Spleen (tissue), 11 donors: ENCODE measurements at regions not wholly inside any gene's neighbourhood (a gene's known extent, or its start where the extent isn't known, plus 50 kb on each side); places are given as distances from the start of the nearest gene placed in this dataset.

Experiments
- DNase-seq: peaks from one replicate; pipeline ENCODE4 v3.0.0-alpha.2; 2020
- H3K27ac ChIP-seq, 8 donors: fragments of 200-600 bp; sonication (generic) in 7 of 8; 1 replicate in 4 of 8; 2 replicates in 4 of 8; pipeline versions ENCODE4 v1.5.0 to v1.8.0; 2016 to 2021; ENCODE audit warnings: inconsistent platforms in 4 of 8, mild to moderate bottlenecking in 4 of 8, moderate library complexity in 1 of 8
- H3K27me3 ChIP-seq, 7 donors: fragments of 200-600 bp; sonication (generic) in 6 of 7; replicated peaks in 1 of 7; 1 replicate in 4 of 7; 2 replicates in 3 of 7; pipeline versions ENCODE4 v1.5.0 to v1.8.0; 2016 to 2021; ENCODE audit warnings: inconsistent platforms in 3 of 7, mild to moderate bottlenecking in 1 of 7
- H3K36me3 ChIP-seq, 6 donors: fragments of 200-600 bp; sonication (generic) in 5 of 6; 1 replicate in 4 of 6; 2 replicates in 2 of 6; pipeline versions ENCODE4 v1.5.0 to v1.8.0; 2016 to 2021; ENCODE audit warnings: inconsistent platforms in 2 of 6
- H3K4me1 ChIP-seq, 6 donors: fragments of 200-600 bp; sonication (generic) in 5 of 6; 1 replicate in 3 of 6; 2 replicates in 3 of 6; pipeline versions ENCODE4 v1.5.0 to v1.8.0; 2016 to 2021; ENCODE audit warnings: inconsistent platforms in 3 of 6
- H3K4me3 ChIP-seq, 8 donors: fragments of 200-600 bp; sonication (generic) in 7 of 8; 1 replicate in 4 of 8; 2 replicates in 4 of 8; pipeline versions ENCODE4 v1.5.0 to v1.8.0; 2016 to 2021; ENCODE audit warnings: inconsistent platforms in 4 of 8, mild to moderate bottlenecking in 4 of 8, moderate library complexity in 2 of 8
- H3K9me3 ChIP-seq, 8 donors: fragments of 200-600 bp; sonication (generic) in 7 of 8; 1 replicate in 4 of 8; 2 replicates in 4 of 8; pipeline versions ENCODE4 v1.5.0 to v1.8.0; 2016 to 2021; ENCODE audit warnings: inconsistent platforms in 4 of 8
- CTCF ChIP-seq, 11 experiments: fragments of 200-600 bp in 7 of 11; fragments of 450-650 bp in 4 of 11; sonication (generic) in 4 of 11; IDR thresholded peaks in 8 of 11; conservative IDR thresholded peaks in 3 of 11; 1 replicate in 7 of 11; 2 replicates in 4 of 11; pipeline versions ENCODE4 v1.4.0 to v1.8.0; 2016 to 2021; ENCODE audit warnings: antibody characterized with exemption in 11 of 11, inconsistent platforms in 4 of 11, mild to moderate bottlenecking in 1 of 11
- POLR2A ChIP-seq, 3 donors: fragments of 450-650 bp; IDR thresholded peaks; one replicate each; pipeline ENCODE4 v1.5.1; 2017; ENCODE audit warnings: antibody characterized with exemption in 3 of 3, mild to moderate bottlenecking in 1 of 3
- POLR2AphosphoS5 ChIP-seq, 3 donors: sonication (generic); formaldehyde crosslinking; IDR thresholded peaks; one replicate each; pipeline ENCODE4 v1.5.1; 2017; ENCODE audit warnings: antibody characterized with exemption in 3 of 3
- WGBS, 5 donors: extraction: QIAGEN DNeasy Blood & Tissue Kit in 3 of 5; methylation state at CpG; one replicate each; pipeline versions ENCODE4 v1.1.5 to v1.1.7; 2013 to 2018; 5-methylcytosine and 5-hydroxymethylcytosine counted together
- intact Hi-C: fragments of 100-400 bp; cut with DNase I; formaldehyde crosslinking; loops from one replicate; pipeline ENCODE4 v1.15.0; 2023; ENCODE audit warnings: low total_unique reads
- donor health status: healthy with polysubstance abuse.
- donor health status: DM: no; HTN: no; CAD: no; lungs with moderate emphysema.
- donor health status: DM: no; HTN: no; CAD: no.
- donor health status: Bipolar disorder and iron deficiency.
- donor health status: healthy.
- donor health status: DM: no; HTN: no; CAD: no.
- donor health status: DM: yes; HTN: yes; CAD: no.

- Histone ChIP-seq H3K4me1 (no peaks in the 10 kb centered on the region), H3K36me3 (no peaks in the 10 kb centered on the region), H3K4me3 (no peak overlapping the region), H3K9me3 (no peaks in the 10 kb centered on the region), H3K27me3 (peaks cover 0 to 34% (median 0%) of the 10 kb centered on the region in 7 donors), H3K27ac (no peak overlapping the region)
- WGBS, 5 donors, result 77 to 94% (median 89%) methylated on average over 4 of the region's 4 CpGs
- TF ChIP-seq POLR2AphosphoS5 (IDR thresholded peaks at IDR 0.05) (no peak), POLR2A (IDR thresholded peaks at IDR 0.05) (no peak), CTCF (IDR thresholded peaks at IDR 0.05 in 8 of 11, conservative IDR thresholded peaks at IDR 0.05 in 3 of 11) (no peak)
- no peak for DNase-seq
- intact Hi-C loops, result no loop called here
These were observed 185.4 kb downstream of the RAB11FIP2 start for GRCh38 chr10:117861329-117861728.

GRCh38 chr10:117863771-117864170 is 183.0 kb downstream of the RAB11FIP2 start:
- H3K27me3 ChIP-seq, result peaks cover 0 to 31% (median 0%) of the 10 kb centered on the region in 7 donors
- no peak overlapping the region for H3K4me3 ChIP-seq
- intact Hi-C loops, result no loop called here
- no peaks in the 10 kb centered on the region for H3K36me3 ChIP-seq
- H3K9me3 ChIP-seq, result no peaks in the 10 kb centered on the region
- no peaks in the 10 kb centered on the region for H3K4me1 ChIP-seq
- H3K27ac ChIP-seq, result no peak overlapping the region
- DNase-seq, result no peak
- WGBS, 5 donors, result 32 to 81% (median 68%) methylated on average over 2 of the region's 2 CpGs
- TF ChIP-seq POLR2A (IDR thresholded peaks at IDR 0.05) (no peak), CTCF (IDR thresholded peaks at IDR 0.05 in 8 of 11, conservative IDR thresholded peaks at IDR 0.05 in 3 of 11) (no peak), POLR2AphosphoS5 (IDR thresholded peaks at IDR 0.05) (no peak)

GRCh38 chr10:117865945-117866344 is 180.8 kb downstream of the RAB11FIP2 start:
- 81 to 90% (median 90%) methylated on average over 4 of the region's 4 CpGs for WGBS, 5 donors
- no peaks in the 10 kb centered on the region for H3K9me3 ChIP-seq
- intact Hi-C loops, result no loop called here
- no peak for TF ChIP-seq CTCF (IDR thresholded peaks at IDR 0.05 in 8 of 11, conservative IDR thresholded peaks at IDR 0.05 in 3 of 11)
- H3K4me3 ChIP-seq, result no peak overlapping the region
- H3K27ac ChIP-seq, result no peak overlapping the region
- peaks cover 0 to 37% (median 0%) of the 10 kb centered on the region in 7 donors for H3K27me3 ChIP-seq
- no peaks in the 10 kb centered on the region for H3K36me3 ChIP-seq
- no peaks in the 10 kb centered on the region for H3K4me1 ChIP-seq
- DNase-seq, result no peak

- peaks cover 0 to 34% (median 0%) of the 10 kb centered on the region in 7 donors for H3K27me3 ChIP-seq
- TF ChIP-seq CTCF (IDR thresholded peaks at IDR 0.05 in 8 of 11, conservative IDR thresholded peaks at IDR 0.05 in 3 of 11) (no peak), POLR2A (IDR thresholded peaks at IDR 0.05) (no peak), POLR2AphosphoS5 (IDR thresholded peaks at IDR 0.05) (no peak)
- no peaks in the 10 kb centered on the region for H3K9me3 ChIP-seq
- no peaks in the 10 kb centered on the region for H3K36me3 ChIP-seq
- DNase-seq, result no peak
- intact Hi-C loops, result no loop called here
- WGBS, 5 donors, result 79 to 85% (median 82%) methylated on average over 9 of the region's 9 CpGs
- no peak overlapping the region for H3K4me3 ChIP-seq
- no peak overlapping the region for H3K27ac ChIP-seq
- H3K4me1 ChIP-seq, result no peaks in the 10 kb centered on the region
These were observed 178.6 kb downstream of the RAB11FIP2 start for GRCh38 chr10:117868151-117868550.
